DND-41 (cell line): ENCODE measurements at regions not wholly inside any gene's neighbourhood (a gene's known extent, or its start where the extent isn't known, plus 50 kb on each side); places are given as distances from the start of the nearest gene placed in this dataset.

ENCODE experiments used
- ATAC-seq: fragments of 200-7000 bp; cut with Tn5 transposase; 3 replicates; pipeline ENCODE4 v1.9.1; 2021; ENCODE audit warnings: low read depth; ENCODE audit not compliant: insufficient read depth
- DNase-seq: peaks from one replicate; pipeline ENCODE4 v3.0.0-alpha.2; 2020
- H2AFZ ChIP-seq: 2 replicates; pipeline ENCODE4 v1.6.0; 2012; ENCODE audit warnings: low read depth, low read length
- H3K27ac ChIP-seq: 2 replicates; pipeline ENCODE4 v1.5.1; 2012; ENCODE audit warnings: low read length, inconsistent platforms
- H3K27me3 ChIP-seq: fragments of 200-600 bp; sonication (generic); 2 replicates; pipeline ENCODE4 v1.6.0; 2012; ENCODE audit warnings: low read length, mild to moderate bottlenecking, inconsistent platforms; ENCODE audit not compliant: insufficient read depth, poor library complexity
- H3K36me3 ChIP-seq: 2 replicates; pipeline ENCODE4 v1.5.1; 2012; ENCODE audit warnings: low read length, inconsistent platforms; ENCODE audit not compliant: insufficient read depth
- H3K4me1 ChIP-seq: 2 replicates; pipeline ENCODE4 v1.5.1; 2012; ENCODE audit warnings: mild to moderate bottlenecking, low read length; ENCODE audit not compliant: insufficient read depth
- H3K4me2 ChIP-seq: 2 replicates; pipeline ENCODE4 v1.6.0; 2012; ENCODE audit warnings: mild to moderate bottlenecking, moderate library complexity, low read length, inconsistent platforms; ENCODE audit not compliant: insufficient read depth
- H3K4me3 ChIP-seq, 2 experiments: fragments of 200-600 bp in 1 of 2; shearing (Covaris generic) in 1 of 2; 2 replicates each; pipeline ENCODE4 v1.5.1; 2012 to 2016; ENCODE audit warnings: inconsistent platforms in 2 of 2, low read length in 2 of 2, mild to moderate bottlenecking in 2 of 2, low read depth in 1 of 2, moderate library complexity in 1 of 2
- H3K79me2 ChIP-seq: 2 replicates; pipeline ENCODE4 v1.6.0; 2012; ENCODE audit warnings: low read length, inconsistent platforms; ENCODE audit not compliant: insufficient read depth
- H3K9ac ChIP-seq: 2 replicates; pipeline ENCODE4 v1.6.0; 2012; ENCODE audit warnings: low read depth, mild to moderate bottlenecking, inconsistent platforms, low read length, moderate library complexity
- H3K9me3 ChIP-seq: 2 replicates; pipeline ENCODE4 v1.5.1; 2012; ENCODE audit warnings: low read length, moderate library complexity, mild to moderate bottlenecking, inconsistent platforms; ENCODE audit not compliant: insufficient read depth, severe bottlenecking
- H4K20me1 ChIP-seq: 2 replicates; pipeline ENCODE4 v1.6.0; 2012; ENCODE audit warnings: low read length; ENCODE audit not compliant: insufficient read depth
- EZH2 ChIP-seq: IDR thresholded peaks from 3 replicates; pipeline ENCODE4 v1.6.1; 2012; ENCODE audit warnings: borderline replicate concordance, low read depth, mild to moderate bottlenecking, moderate library complexity, low read length, inconsistent platforms; ENCODE audit not compliant: severe bottlenecking
- TF ChIP-seq, protein P1 (sequence below): IDR thresholded peaks from 2 replicates; pipeline ENCODE4 v1.5.1; 2012; ENCODE audit warnings: borderline replicate concordance, low read length, moderate library complexity, mild to moderate bottlenecking; ENCODE audit not compliant: poor library complexity, severe bottlenecking; ENCODE audit errors: extremely low read depth

DNA sequence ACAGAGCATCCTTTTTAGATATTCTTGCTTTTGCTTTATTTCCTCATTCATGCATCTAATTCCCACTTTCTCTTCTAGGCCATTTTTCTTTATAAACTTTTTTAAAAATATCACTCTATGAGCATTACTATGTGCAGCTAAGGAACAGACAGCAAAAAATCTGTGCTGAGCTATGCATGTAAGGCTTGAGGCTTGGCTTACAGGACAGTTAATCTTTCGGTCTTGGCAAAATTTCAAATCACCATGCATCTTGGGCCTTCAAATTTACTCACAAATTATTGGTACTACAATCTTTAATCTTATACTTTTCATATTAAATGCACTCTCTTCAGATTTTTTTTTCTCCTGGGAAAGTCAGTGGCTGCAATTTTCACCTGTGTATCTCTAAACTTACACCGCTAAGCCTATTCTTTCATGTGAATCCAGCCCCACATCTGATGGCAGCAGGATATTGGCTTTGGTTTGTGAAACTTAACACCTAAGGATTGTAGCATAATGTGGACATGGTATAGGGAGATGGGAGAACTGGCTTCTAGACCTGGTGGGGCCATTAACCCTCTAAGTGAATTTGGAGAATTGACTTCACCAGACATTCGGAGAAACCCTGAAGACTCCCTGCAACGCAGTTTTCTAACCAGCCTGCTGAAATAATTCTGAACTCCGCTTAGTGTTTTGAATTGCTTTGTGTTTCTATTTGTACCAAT lies 278.3 kb downstream of the SPRY1 start:
- no peak overlapping the region for H3K4me3 ChIP-seq
- H2AFZ ChIP-seq, result no peak overlapping the region
- H3K36me3 ChIP-seq, result no peaks in the 10 kb centered on the region
- no peaks in the 10 kb centered on the region for H3K4me1 ChIP-seq
- H3K27ac ChIP-seq, result no peak overlapping the region
- no peaks in the 10 kb centered on the region for H3K79me2 ChIP-seq
- TF ChIP-seq, protein P1, sequence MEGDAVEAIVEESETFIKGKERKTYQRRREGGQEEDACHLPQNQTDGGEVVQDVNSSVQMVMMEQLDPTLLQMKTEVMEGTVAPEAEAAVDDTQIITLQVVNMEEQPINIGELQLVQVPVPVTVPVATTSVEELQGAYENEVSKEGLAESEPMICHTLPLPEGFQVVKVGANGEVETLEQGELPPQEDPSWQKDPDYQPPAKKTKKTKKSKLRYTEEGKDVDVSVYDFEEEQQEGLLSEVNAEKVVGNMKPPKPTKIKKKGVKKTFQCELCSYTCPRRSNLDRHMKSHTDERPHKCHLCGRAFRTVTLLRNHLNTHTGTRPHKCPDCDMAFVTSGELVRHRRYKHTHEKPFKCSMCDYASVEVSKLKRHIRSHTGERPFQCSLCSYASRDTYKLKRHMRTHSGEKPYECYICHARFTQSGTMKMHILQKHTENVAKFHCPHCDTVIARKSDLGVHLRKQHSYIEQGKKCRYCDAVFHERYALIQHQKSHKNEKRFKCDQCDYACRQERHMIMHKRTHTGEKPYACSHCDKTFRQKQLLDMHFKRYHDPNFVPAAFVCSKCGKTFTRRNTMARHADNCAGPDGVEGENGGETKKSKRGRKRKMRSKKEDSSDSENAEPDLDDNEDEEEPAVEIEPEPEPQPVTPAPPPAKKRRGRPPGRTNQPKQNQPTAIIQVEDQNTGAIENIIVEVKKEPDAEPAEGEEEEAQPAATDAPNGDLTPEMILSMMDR, result no peak
- DNase-seq (no peak), ATAC-seq (no peak)
- no peaks in the 10 kb centered on the region for H4K20me1 ChIP-seq
- H3K9ac ChIP-seq, result no peak overlapping the region
- H3K4me2 ChIP-seq, result no peak overlapping the region
- no peaks in the 10 kb centered on the region for H3K9me3 ChIP-seq
- H3K27me3 ChIP-seq, result no peaks in the 10 kb centered on the region

DNA sequence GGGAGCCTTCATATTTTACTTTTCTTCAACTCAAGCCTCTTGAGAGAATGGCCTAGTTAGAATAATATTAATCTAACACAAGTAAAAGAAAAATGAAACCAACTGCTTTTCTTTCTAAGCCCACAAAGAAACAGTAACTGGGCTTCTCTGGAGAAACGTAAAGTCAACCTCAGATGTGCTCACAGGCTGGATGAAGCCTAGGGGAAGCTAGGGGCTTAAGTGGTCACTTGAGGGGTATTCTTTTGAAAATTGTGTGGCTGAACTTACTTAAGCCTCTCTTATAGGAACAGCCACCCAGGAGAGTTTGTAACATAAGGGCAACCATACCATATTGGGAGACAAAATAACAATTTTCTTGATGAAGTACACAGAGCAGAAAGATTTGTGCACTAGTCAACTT lies 279.0 kb downstream of the SPRY1 start:
- no peaks in the 10 kb centered on the region for H3K79me2 ChIP-seq
- DNase-seq, result no peak
- no peak overlapping the region for H2AFZ ChIP-seq
- no peak overlapping the region for H3K4me3 ChIP-seq
- no peaks in the 10 kb centered on the region for H3K4me1 ChIP-seq
- TF ChIP-seq, protein P1, result no peak
- TF ChIP-seq EZH2, result no peak
- H3K9ac ChIP-seq, result no peak overlapping the region
- H3K27me3 ChIP-seq, result no peaks in the 10 kb centered on the region
- H3K27ac ChIP-seq, result no peak overlapping the region
- H3K4me2 ChIP-seq, result no peak overlapping the region
- no peak for ATAC-seq
- no peaks in the 10 kb centered on the region for H4K20me1 ChIP-seq
- H3K36me3 ChIP-seq, result no peaks in the 10 kb centered on the region
- H3K9me3 ChIP-seq, result no peaks in the 10 kb centered on the region

DNA sequence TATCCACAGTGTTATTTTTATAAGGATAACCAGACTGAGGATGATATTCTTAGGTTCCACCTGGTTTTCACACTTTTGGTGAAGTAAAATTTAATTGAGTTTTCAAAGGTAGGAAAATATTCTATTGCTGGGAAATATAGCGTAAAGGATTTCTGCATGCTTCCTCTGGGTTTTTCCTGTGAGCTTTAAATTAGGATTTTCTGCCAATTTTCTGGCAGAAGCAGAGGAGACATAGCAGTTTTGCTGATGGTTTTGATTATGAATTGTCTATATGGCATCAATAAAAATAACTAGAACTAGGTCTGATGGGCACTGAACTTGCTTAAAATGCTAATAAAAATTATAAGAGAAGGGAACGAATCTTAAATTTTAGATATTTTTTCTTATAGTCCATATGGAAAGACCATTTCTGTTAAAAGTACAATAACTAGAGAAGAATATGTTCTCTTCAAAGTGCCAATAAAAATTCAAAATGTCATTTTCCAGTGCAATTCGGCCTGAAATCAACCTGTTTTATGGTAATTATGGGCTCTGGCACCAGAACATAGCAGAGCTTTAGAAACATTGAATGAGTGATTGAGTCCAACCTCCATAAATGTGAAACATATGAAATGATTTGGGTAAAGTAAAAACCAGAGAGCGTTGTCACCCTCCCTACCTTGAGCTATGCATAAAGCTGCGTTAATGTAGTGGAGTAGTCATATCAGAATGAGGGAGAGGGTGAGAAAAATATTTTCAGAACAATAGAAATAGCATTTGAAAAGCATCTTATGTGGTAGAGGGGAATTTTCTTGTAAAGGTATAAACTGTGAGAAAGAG lies 279.7 kb downstream of the SPRY1 start:
- H3K27ac ChIP-seq, result no peak overlapping the region
- H2AFZ ChIP-seq, result no peak overlapping the region
- no peaks in the 10 kb centered on the region for H4K20me1 ChIP-seq
- TF ChIP-seq, protein P1, result no peak
- no peak for TF ChIP-seq EZH2
- no peaks in the 10 kb centered on the region for H3K27me3 ChIP-seq
- H3K36me3 ChIP-seq, result no peaks in the 10 kb centered on the region
- H3K79me2 ChIP-seq, result no peaks in the 10 kb centered on the region
- no peak overlapping the region for H3K9ac ChIP-seq
- ATAC-seq (no peak), DNase-seq (no peak)
- no peaks in the 10 kb centered on the region for H3K9me3 ChIP-seq
- no peaks in the 10 kb centered on the region for H3K4me1 ChIP-seq
- no peak overlapping the region for H3K4me3 ChIP-seq
- H3K4me2 ChIP-seq, result no peak overlapping the region
